Kidney tubule cell (primary cell): ENCODE measurements at regions not wholly inside any gene's neighbourhood (a gene's known extent, or its start where the extent isn't known, plus 50 kb on each side); places are given as distances from the start of the nearest gene placed in this dataset.

ENCODE experiments used
- DNase-seq: peaks from one replicate; pipeline ENCODE4 v3.0.0-alpha.2; 2018; ENCODE audit warnings: low spot score

- no peak for DNase-seq
These were observed 123.6 kb upstream of the MSX1 start for GRCh38 chr4:4735870-4736269.

DNA sequence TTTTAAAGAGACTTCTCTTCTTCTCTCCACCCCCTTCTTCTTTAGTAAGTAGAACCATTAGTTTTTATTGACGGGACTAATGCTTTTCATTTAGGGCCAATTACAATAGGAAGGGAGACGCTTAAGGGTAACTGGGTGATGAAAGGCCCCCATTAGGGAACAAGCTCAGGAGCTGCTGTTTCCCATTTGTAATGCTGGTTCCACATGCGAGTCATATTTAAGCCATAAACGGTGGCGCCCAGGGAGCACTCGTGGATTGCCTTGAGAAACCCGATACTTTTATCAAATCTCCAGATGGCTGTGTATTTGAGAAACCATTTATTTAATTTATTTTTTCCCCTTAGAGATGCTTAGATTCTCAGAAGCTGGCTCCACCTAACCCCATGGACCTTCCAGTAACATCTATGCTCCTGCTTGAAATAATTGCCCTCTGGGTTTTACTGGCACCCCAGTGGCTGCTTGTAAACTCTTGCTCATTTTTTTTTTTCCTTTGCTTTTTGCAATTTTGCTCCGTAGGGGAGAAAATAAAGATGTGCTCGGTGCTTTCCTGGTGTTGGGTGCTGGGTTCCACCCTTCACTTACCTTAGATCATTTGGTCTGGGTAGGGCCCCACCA is 124.2 kb upstream of the MSX1 start:
- DNase-seq: no peak

DNA sequence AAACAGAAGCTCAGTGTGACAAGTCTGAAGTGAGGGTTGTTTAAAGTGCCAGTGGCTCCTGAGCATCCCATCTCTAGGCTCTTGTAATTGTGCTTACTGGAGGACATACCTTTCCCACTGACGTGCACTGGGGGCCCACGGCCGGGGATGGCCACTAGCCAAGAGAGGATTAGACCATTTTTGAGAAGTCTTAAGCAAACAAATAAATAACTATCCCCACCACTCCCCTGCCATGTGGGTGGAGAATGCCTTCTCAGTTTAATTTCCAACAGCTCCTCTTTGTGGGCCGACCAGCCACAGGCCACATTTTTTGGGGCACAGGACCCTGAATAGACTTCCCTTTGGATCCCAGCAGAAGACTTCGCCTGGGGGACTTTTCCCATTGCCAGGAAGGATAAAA is 125.0 kb upstream of the MSX1 start:
- no peak for DNase-seq

DNA sequence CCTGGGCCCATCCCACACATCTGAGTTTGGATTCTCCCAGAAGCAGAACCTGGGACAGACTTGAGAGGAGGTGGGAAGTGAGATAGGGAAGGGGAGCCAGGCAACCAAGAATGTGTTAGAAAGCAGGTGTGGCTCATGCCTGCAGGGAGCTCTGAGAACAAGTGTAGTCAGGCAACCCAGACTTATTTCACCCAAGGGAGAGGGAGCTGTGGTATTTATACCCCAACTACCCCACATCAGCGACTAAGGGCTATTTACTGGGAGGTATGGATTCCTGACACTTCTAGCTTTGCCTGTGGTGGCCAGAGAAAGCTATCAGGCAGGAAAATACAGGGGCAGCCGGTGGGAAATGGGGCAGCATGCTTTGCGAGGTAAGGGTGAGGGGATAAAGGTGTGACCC is 125.8 kb upstream of the MSX1 start:
- DNase-seq: no peak

GRCh38 chr4:4730249-4730648 is 129.2 kb upstream of the MSX1 start:
- DNase-seq: no peak

- no peak for DNase-seq
These were observed 130.3 kb upstream of the MSX1 start for GRCh38 chr4:4729206-4729605.

- DNase-seq: no peak
These were observed 131.9 kb upstream of the MSX1 start for GRCh38 chr4:4727536-4727935.

- no peak for DNase-seq
These were observed 133.4 kb upstream of the MSX1 start for GRCh38 chr4:4726051-4726450.

DNA sequence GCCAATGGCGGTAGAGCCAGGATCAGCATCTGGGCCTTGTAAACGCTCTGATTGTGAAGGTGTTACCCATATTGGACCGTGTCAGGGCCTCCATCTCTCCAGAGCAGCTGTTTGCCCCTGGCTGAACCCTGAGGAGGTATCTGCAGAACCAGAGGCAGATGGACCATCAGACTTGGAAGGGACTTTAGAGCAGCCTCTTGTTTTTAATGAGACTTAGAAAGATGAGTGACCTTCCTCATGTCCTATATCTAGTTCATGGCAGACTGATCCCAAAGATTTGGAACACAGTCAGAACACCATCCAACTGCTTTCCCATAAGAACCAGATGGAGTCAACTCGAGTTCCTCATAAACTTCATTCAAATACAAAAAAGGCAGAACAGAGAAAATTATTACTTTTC is 135.1 kb upstream of the MSX1 start:
- no peak for DNase-seq

GRCh38 chr4:4721636-4722035 is 137.8 kb upstream of the MSX1 start:
- no peak for DNase-seq

DNA sequence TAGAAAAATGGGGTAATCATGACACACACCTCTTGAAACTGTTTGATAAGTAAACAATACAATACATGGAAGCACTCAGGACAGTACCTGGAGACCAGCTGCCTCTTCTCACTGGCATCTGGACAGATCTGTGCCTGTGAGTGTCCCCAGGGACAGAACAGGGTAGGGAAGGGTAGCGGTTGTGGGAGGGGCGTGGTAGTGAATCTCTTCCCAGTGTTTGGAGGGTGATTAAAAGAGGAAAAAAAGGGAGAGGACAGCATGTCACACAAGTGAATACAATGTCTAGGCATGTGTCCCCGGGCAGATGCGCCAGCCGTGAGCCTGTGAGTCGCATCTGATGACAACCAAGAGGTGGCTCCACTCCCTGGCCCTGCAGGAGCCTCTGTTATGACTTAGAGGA is 138.8 kb upstream of the MSX1 start:
- DNase-seq: peak; percentile 5

- DNase-seq: no peak
These were observed 140.0 kb upstream of the MSX1 start for GRCh38 chr4:4719436-4719835.

DNA sequence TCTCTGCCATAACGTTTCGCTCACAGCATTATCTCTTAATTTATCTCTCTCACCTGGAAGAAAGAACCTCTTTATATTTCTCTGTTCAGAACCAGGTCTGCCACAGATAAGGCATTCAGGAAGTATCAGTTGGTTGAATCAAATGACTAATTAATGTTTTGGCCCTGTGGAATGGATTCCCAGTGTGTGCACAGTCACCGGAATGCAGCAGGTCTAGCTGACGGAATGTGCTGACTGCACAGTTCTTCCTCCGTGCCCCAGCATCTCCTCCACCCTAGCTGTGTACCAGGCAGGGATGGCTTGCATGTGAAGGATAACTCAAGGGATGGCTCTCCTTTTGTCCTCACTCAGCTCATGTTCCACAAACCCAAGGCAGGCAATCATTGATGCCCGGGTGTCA is 141.8 kb upstream of the MSX1 start:
- peak; percentile 71 for DNase-seq

- peak; percentile 48 for DNase-seq
These were observed 145.1 kb upstream of the MSX1 start for GRCh38 chr4:4714331-4714730.

GRCh38 chr4:4712800-4713528 is 146.5 kb upstream of the MSX1 start:
- peak; percentile 6 for DNase-seq

GRCh38 chr4:4711902-4712301 is 147.6 kb upstream of the MSX1 start:
- peak; percentile 38 for DNase-seq

GRCh38 chr4:4709736-4710135 is 149.7 kb upstream of the MSX1 start:
- no peak for DNase-seq

GRCh38 chr4:4704267-4704666 is 155.2 kb upstream of the MSX1 start:
- DNase-seq: no peak

DNA sequence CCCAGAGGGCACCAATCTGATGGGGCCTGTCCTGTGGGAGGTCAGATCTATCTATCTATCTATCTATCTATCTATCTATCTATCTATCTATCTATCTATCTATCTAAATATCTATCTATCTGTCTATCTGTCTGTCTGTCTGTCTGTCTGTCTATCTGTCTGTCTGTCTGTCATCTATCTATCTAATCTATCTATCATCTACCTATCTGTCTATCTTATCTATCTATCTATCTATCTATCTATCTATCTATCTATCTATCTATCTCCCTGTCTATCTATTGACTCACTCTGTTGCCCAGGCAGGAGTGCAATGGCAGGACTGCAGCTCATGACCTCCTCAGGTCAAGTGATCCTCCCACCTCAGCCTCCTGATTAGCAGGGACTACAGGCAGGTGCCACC is 155.7 kb upstream of the STX18 start:
- DNase-seq: no peak

DNA sequence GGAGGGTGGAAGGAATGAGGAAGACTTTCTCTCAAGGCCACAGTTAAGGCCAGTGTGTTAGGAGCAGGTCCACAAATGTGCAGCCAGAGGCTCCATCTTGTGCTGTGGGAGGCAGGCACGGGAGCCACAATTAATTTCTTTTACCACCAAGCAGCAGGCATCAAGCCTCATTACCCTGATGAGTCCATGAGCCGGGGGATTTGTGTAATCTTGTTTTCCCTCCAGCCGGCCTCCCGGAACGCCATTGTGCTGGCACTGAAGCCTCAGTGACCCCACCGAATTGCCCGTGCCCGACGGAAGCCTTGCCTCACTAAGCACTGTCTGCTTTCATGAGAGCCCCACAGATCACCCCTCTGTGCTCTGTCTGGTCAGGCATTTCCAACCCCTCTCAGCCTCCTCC is 154.7 kb upstream of the STX18 start:
- DNase-seq: no peak

DNA sequence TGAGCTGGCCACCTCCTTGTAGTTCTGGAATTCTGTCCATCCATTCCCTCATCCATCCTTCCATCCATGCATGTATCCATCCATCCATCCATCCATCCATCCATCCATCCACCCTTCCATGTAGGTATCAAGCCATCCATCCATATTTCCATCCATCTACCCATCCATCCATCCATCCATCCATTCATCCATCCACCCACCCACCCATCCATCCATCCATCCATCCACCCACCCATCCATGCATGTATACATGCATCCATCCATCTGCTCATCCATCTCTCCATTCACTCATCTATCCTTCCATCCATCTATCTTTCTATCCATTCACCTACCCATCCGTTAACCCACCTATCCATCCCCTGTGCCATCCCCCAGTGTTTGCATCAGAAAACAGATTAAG is 153.6 kb upstream of the STX18 start:
- DNase-seq: no peak

DNA sequence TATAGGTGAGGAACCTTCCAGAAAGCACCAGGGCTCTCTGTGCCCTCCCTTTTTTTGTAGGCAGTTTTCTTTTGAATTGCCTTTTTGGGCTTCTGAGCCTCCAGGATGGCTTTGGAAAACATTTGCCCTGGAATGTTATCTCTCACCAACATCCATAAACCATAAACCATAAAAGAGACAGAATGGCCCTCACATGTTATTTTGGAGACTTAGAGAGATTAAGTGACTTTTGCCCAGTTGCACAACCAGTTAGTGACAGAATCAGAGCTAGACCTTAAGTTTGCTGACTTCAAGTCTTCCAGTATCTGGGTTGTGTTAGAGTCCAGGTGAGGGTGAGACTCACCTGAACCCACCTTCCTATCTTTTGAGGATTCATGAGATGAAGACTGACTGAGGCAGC is 153.0 kb upstream of the STX18 start:
- DNase-seq: no peak

DNA sequence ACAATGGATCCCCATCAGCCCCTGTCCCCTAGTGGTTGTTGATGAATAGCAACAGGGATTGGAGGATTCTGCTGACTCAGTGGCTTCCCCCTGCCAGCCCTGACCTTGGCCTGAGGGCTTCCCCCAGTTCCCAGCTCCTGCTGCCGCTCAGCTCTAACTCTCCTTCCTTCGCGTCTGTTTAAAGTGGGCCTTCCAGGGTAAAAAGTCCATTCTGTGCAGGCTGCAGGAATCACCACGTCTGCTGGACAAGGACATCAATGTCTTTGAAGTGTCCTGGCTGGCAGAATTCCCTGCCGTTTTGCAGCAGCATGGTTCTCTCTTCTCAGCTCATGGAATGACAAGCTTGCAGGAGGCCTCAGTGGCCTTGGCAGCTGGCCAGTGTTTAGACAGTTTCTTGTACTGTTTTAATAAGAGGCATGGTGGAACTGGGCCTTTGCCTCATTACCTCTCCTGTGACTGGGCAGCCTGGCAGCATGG is 152.5 kb upstream of the STX18 start:
- DNase-seq: peak; percentile 41

DNA sequence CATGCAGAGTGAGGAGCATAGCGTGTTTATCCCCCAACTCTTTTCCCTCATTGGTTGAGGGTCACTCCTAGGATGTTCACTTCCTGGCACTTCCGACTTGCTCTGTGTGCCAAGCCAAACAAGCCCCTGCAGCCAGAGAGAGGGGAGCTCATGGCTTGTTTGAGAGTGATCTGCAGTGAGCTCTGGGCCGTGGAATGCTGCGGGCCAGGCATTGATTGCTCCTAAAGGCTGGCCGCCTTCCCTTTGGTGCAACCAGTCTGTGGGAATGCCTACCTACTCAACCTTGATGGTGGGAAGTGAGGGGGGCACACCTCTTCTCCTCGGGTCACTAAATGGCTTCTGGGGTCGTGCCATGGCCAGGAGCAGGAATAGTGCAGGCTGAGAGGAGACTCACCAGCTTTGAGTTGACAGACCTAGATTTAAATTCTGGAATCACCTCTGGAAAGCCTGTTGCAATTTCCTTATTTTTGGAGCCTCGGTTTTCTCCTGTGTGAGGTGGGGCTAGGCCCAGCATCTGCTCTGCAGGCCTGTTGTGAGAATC is 152.0 kb upstream of the STX18 start:
- DNase-seq: no peak
